ENCODE measurements at regions not wholly inside any gene's neighbourhood (a gene's known extent, or its start where the extent isn't known, plus 50 kb on each side); places are given as distances from the start of the nearest gene placed in this dataset.
A peak's percentile ranks its signal among the peaks of the same experiment; 100 is the strongest.

GRCh38 chr12:24738441-24738840 is 210.5 kb downstream of the BCAT1 start:
- Mint-ChIP-seq H3K4me3 (no peak overlapping the region), H3K27me3 (no peaks in the 10 kb centered on the region), H3K27ac (no peak overlapping the region), H3K9me3 (no peaks in the 10 kb centered on the region), H3K4me1 (peaks cover 41% of the 10 kb centered on the region), H3K36me3 (no peaks in the 10 kb centered on the region)
- ATAC-seq: no peak

GRCh38 chr12:24731596-24731995 is 217.3 kb downstream of the BCAT1 start:
- no peak overlapping the region for H3K4me3 Mint-ChIP-seq
- H3K4me1 Mint-ChIP-seq: peaks cover 37% of the 10 kb centered on the region
- H3K36me3 Mint-ChIP-seq: no peaks in the 10 kb centered on the region
- ATAC-seq: no peak
- no peaks in the 10 kb centered on the region for H3K9me3 Mint-ChIP-seq
- no peak overlapping the region for H3K27ac Mint-ChIP-seq
- H3K27me3 Mint-ChIP-seq: no peaks in the 10 kb centered on the region

- H3K27ac Mint-ChIP-seq: no peak overlapping the region
- no peaks in the 10 kb centered on the region for H3K9me3 Mint-ChIP-seq
- peak; percentile 82 for ATAC-seq
- H3K4me1 Mint-ChIP-seq: peaks cover 37% of the 10 kb centered on the region
- no peak overlapping the region for H3K4me3 Mint-ChIP-seq
- H3K36me3 Mint-ChIP-seq: no peaks in the 10 kb centered on the region
- H3K27me3 Mint-ChIP-seq: no peaks in the 10 kb centered on the region
Measured at GRCh38 chr12:24730489-24730896, 218.4 kb downstream of the BCAT1 start.

GRCh38 chr12:24728826-24729225 is 220.1 kb downstream of the BCAT1 start:
- Mint-ChIP-seq H3K36me3 (no peaks in the 10 kb centered on the region), H3K4me3 (no peak overlapping the region), H3K27me3 (no peaks in the 10 kb centered on the region), H3K27ac (no peak overlapping the region), H3K9me3 (no peaks in the 10 kb centered on the region), H3K4me1 (peaks cover 52% of the 10 kb centered on the region)
- no peak for ATAC-seq

- Mint-ChIP-seq H3K9me3 (no peaks in the 10 kb centered on the region), H3K4me3 (no peak overlapping the region), H3K36me3 (no peaks in the 10 kb centered on the region), H3K27me3 (no peaks in the 10 kb centered on the region), H3K27ac (no peak overlapping the region), H3K4me1 (peaks cover 54% of the 10 kb centered on the region)
- no peak for ATAC-seq
Measured at GRCh38 chr12:24728366-24728765, 220.5 kb downstream of the BCAT1 start.

- H3K4me1 Mint-ChIP-seq: peaks cover 40% of the 10 kb centered on the region
- H3K4me3 Mint-ChIP-seq: no peak overlapping the region
- no peak for ATAC-seq
- peaks cover 6% of the 10 kb centered on the region for H3K9me3 Mint-ChIP-seq
- no peak overlapping the region for H3K27ac Mint-ChIP-seq
- H3K27me3 Mint-ChIP-seq: no peaks in the 10 kb centered on the region
- no peaks in the 10 kb centered on the region for H3K36me3 Mint-ChIP-seq
Measured at GRCh38 chr12:24725616-24726015, 223.3 kb downstream of the BCAT1 start.

- no peak for ATAC-seq
- Mint-ChIP-seq H3K27me3 (no peaks in the 10 kb centered on the region), H3K36me3 (no peaks in the 10 kb centered on the region), H3K4me1 (peaks cover 33% of the 10 kb centered on the region), H3K27ac (no peak overlapping the region), H3K9me3 (peaks cover 6% of the 10 kb centered on the region), H3K4me3 (no peak overlapping the region)
Measured at GRCh38 chr12:24724814-24725213, 224.1 kb downstream of the BCAT1 start.

GRCh38 chr12:24723759-24724158 is 225.1 kb downstream of the BCAT1 start:
- Mint-ChIP-seq H3K4me1 (peaks cover 39% of the 10 kb centered on the region), H3K27me3 (no peaks in the 10 kb centered on the region), H3K27ac (no peak overlapping the region), H3K9me3 (peaks cover 6% of the 10 kb centered on the region), H3K36me3 (no peaks in the 10 kb centered on the region), H3K4me3 (no peak overlapping the region)
- ATAC-seq: no peak

- ATAC-seq: no peak
- peaks cover 6% of the 10 kb centered on the region for H3K9me3 Mint-ChIP-seq
- H3K4me3 Mint-ChIP-seq: no peak overlapping the region
- peaks cover 46% of the 10 kb centered on the region for H3K4me1 Mint-ChIP-seq
- H3K36me3 Mint-ChIP-seq: no peaks in the 10 kb centered on the region
- H3K27ac Mint-ChIP-seq: no peak overlapping the region
- H3K27me3 Mint-ChIP-seq: no peaks in the 10 kb centered on the region
Measured at GRCh38 chr12:24721191-24721590, 227.7 kb downstream of the BCAT1 start.

- Mint-ChIP-seq H3K27me3 (no peaks in the 10 kb centered on the region), H3K4me1 (peaks cover 32% of the 10 kb centered on the region), H3K36me3 (no peaks in the 10 kb centered on the region), H3K4me3 (no peak overlapping the region), H3K9me3 (peaks cover 6% of the 10 kb centered on the region), H3K27ac (no peak overlapping the region)
- peak; percentile 89 for ATAC-seq
Measured at GRCh38 chr12:24719293-24719721, 229.6 kb downstream of the BCAT1 start.

GRCh38 chr12:24718617-24719016 is 230.3 kb downstream of the BCAT1 start:
- Mint-ChIP-seq H3K4me1 (peaks cover 25% of the 10 kb centered on the region), H3K36me3 (no peaks in the 10 kb centered on the region), H3K27me3 (no peaks in the 10 kb centered on the region), H3K27ac (no peak overlapping the region), H3K4me3 (no peak overlapping the region), H3K9me3 (peaks cover 6% of the 10 kb centered on the region)
- ATAC-seq: no peak

- H3K9me3 Mint-ChIP-seq: no peaks in the 10 kb centered on the region
- H3K36me3 Mint-ChIP-seq: no peaks in the 10 kb centered on the region
- no peak for ATAC-seq
- H3K27me3 Mint-ChIP-seq: no peaks in the 10 kb centered on the region
- H3K4me3 Mint-ChIP-seq: no peak overlapping the region
- peaks cover 18% of the 10 kb centered on the region for H3K4me1 Mint-ChIP-seq
- H3K27ac Mint-ChIP-seq: no peak overlapping the region
Measured at GRCh38 chr12:24714237-24714636, 234.7 kb downstream of the BCAT1 start.

GRCh38 chr12:24711056-24712008 is 237.6 kb downstream of the BCAT1 start:
- H3K36me3 Mint-ChIP-seq: no peaks in the 10 kb centered on the region
- no peaks in the 10 kb centered on the region for H3K9me3 Mint-ChIP-seq
- ATAC-seq: no peak
- H3K27me3 Mint-ChIP-seq: no peaks in the 10 kb centered on the region
- no peak overlapping the region for H3K4me3 Mint-ChIP-seq
- H3K27ac Mint-ChIP-seq: no peak overlapping the region
- no peaks in the 10 kb centered on the region for H3K4me1 Mint-ChIP-seq

- Mint-ChIP-seq H3K9me3 (no peaks in the 10 kb centered on the region), H3K27me3 (no peaks in the 10 kb centered on the region), H3K4me3 (no peak overlapping the region), H3K36me3 (no peaks in the 10 kb centered on the region), H3K27ac (no peak overlapping the region), H3K4me1 (peaks cover 14% of the 10 kb centered on the region)
- no peak for ATAC-seq
Measured at GRCh38 chr12:24709216-24709615, 239.7 kb downstream of the BCAT1 start.

- ATAC-seq: no peak
- H3K27ac Mint-ChIP-seq: no peak overlapping the region
- H3K36me3 Mint-ChIP-seq: no peaks in the 10 kb centered on the region
- peaks cover 19% of the 10 kb centered on the region for H3K4me1 Mint-ChIP-seq
- no peak overlapping the region for H3K4me3 Mint-ChIP-seq
- no peaks in the 10 kb centered on the region for H3K9me3 Mint-ChIP-seq
- H3K27me3 Mint-ChIP-seq: no peaks in the 10 kb centered on the region
Measured at GRCh38 chr12:24708718-24709117, 240.2 kb downstream of the BCAT1 start.

- no peak for ATAC-seq
- no peaks in the 10 kb centered on the region for H3K9me3 Mint-ChIP-seq
- H3K27ac Mint-ChIP-seq: no peak overlapping the region
- no peaks in the 10 kb centered on the region for H3K27me3 Mint-ChIP-seq
- peaks cover 22% of the 10 kb centered on the region for H3K4me1 Mint-ChIP-seq
- H3K36me3 Mint-ChIP-seq: no peaks in the 10 kb centered on the region
- H3K4me3 Mint-ChIP-seq: no peak overlapping the region
Measured at GRCh38 chr12:24708043-24708442, 240.9 kb downstream of the BCAT1 start.

Data from stimulated activated memory B cell treated with anti-CD40 and anti-IgM and Interleukin-4, amounts not matched to agents 10 μg/mL and 1 μg/mL and 100 μg/mL, for 72 hours (primary cell).